PC-9 (cell line): ENCODE measurements at regions not wholly inside any gene's neighbourhood (a gene's known extent, or its start where the extent isn't known, plus 50 kb on each side); places are given as distances from the start of the nearest gene placed in this dataset.

Experiments used
- BruUV-seq: library from RNA; stranded (reverse); fragments of 400-500 nt; replicated peaks from 2 replicates; lab custom pipeline; 2021; lab: Mats Ljungman, UMichigan
- CTCF ChIA-PET: fragments of 300-600 bp; sonication (Branson Sonifier 250); formaldehyde crosslinking; loops from one replicate; lab custom pipeline; 2022; ENCODE audit warnings: antibody characterized with exemption; lab: Charles Lee
- POLR2A ChIA-PET: fragments of 300-600 bp; sonication (Branson Sonifier 250); formaldehyde crosslinking; loops from one replicate; lab custom pipeline; 2022; ENCODE audit warnings: antibody characterized with exemption; ENCODE audit not compliant: unreplicated experiment; lab: Charles Lee
- DNase-seq, 2 experiments: peaks; one replicate each; pipeline versions ENCODE4 v3.0.0 to v3.0.0-alpha.2; 2015 to 2022; ENCODE audit warnings: mixed read lengths in 1 of 2
- H2AFZ ChIP-seq: fragments of 200-600 bp; sonication (generic); 2 replicates; pipeline ENCODE4 v1.8.1; 2017; ENCODE audit warnings: antibody characterized with exemption
- H3F3A ChIP-seq: fragments of 200-600 bp; sonication (generic); 2 replicates; pipeline ENCODE4 v1.8.1; 2017; ENCODE audit warnings: antibody characterized with exemption, mild to moderate bottlenecking, low read depth; ENCODE audit not compliant: insufficient read depth
- H3K27ac ChIP-seq: fragments of 200-600 bp; sonication (generic); 2 replicates; pipeline ENCODE4 v1.6.1; 2016; ENCODE audit warnings: mixed run types
- H3K27me3 ChIP-seq: fragments of 200-600 bp; sonication (generic); 2 replicates; pipeline ENCODE4 v1.6.1; 2016; ENCODE audit warnings: low read depth, mixed run types; ENCODE audit not compliant: insufficient read depth
- H3K36me3 ChIP-seq: fragments of 200-600 bp; sonication (generic); 2 replicates; pipeline ENCODE4 v1.6.1; 2016; ENCODE audit warnings: low read depth, mixed run types
- H3K4me1 ChIP-seq: fragments of 200-600 bp; sonication (generic); replicated peaks from 2 replicates; pipeline ENCODE4 v1.6.1; 2016; ENCODE audit warnings: mixed run types; ENCODE audit not compliant: insufficient read depth
- H3K4me2 ChIP-seq: fragments of 200-600 bp; sonication (generic); 2 replicates; pipeline ENCODE4 v1.6.1; 2017; ENCODE audit warnings: mixed run types
- H3K4me3 ChIP-seq: fragments of 200-600 bp; sonication (generic); 2 replicates; pipeline ENCODE4 v1.6.1; 2016; ENCODE audit warnings: mixed run types
- H3K79me2 ChIP-seq: fragments of 200-600 bp; sonication (generic); 2 replicates; pipeline ENCODE4 v1.6.1; 2017; ENCODE audit warnings: low read depth, mixed run types
- H3K9me2 ChIP-seq: fragments of 200-600 bp; sonication (generic); 2 replicates; pipeline ENCODE4 v1.8.1; 2017; ENCODE audit warnings: mild to moderate bottlenecking; ENCODE audit not compliant: insufficient read depth
- H3K9me3 ChIP-seq: fragments of 200-600 bp; sonication (generic); 2 replicates; pipeline ENCODE4 v1.8.1; 2016; ENCODE audit warnings: low read depth; ENCODE audit not compliant: insufficient read depth
- H4K20me1 ChIP-seq: fragments of 200-600 bp; sonication (generic); 2 replicates; pipeline ENCODE4 v1.8.1; 2017; ENCODE audit not compliant: insufficient read depth
- EZH2 ChIP-seq: fragments of 200-600 bp; sonication (generic); IDR thresholded peaks from 2 replicates; pipeline ENCODE4 v1.8.0; 2017; ENCODE audit warnings: antibody characterized with exemption, low read depth
- intact Hi-C: fragments of 100-400 bp; cut with micrococcal nuclease; formaldehyde crosslinking; loops from one replicate; pipeline ENCODE4 v1.10.0; 2022; ENCODE audit not compliant: unreplicated experiment
- TF ChIP-seq, protein P1 (sequence below): fragments of 200-600 bp; sonication (generic); conservative IDR thresholded peaks from 2 replicates; pipeline ENCODE4 v1.6.1; 2017; ENCODE audit warnings: mixed run types, antibody characterized with exemption, mild to moderate bottlenecking, moderate library complexity

GRCh38 chr6:165822501-165822900 is 159.5 kb upstream of the PDE10A start:
- no peak overlapping the region for H3K4me3 ChIP-seq
- H3F3A ChIP-seq, result no peaks in the 10 kb centered on the region
- H3K9me3 ChIP-seq, result no peaks in the 10 kb centered on the region
- peaks cover 72% of the 10 kb centered on the region for H3K27me3 ChIP-seq
- POLR2A ChIA-PET, result no interaction called here
- H3K4me2 ChIP-seq, result no peak overlapping the region
- no peak overlapping the region for H3K27ac ChIP-seq
- no peaks in the 10 kb centered on the region for H3K9me2 ChIP-seq
- intact Hi-C loops, result no loop called here
- H3K36me3 ChIP-seq, result no peaks in the 10 kb centered on the region
- no peak overlapping the region for H2AFZ ChIP-seq
- DNase-seq, result no peak
- CTCF ChIA-PET, result no interaction called here
- H4K20me1 ChIP-seq, result no peaks in the 10 kb centered on the region
- BruUV-seq, result no TSS peak
- TF ChIP-seq, protein P1, sequence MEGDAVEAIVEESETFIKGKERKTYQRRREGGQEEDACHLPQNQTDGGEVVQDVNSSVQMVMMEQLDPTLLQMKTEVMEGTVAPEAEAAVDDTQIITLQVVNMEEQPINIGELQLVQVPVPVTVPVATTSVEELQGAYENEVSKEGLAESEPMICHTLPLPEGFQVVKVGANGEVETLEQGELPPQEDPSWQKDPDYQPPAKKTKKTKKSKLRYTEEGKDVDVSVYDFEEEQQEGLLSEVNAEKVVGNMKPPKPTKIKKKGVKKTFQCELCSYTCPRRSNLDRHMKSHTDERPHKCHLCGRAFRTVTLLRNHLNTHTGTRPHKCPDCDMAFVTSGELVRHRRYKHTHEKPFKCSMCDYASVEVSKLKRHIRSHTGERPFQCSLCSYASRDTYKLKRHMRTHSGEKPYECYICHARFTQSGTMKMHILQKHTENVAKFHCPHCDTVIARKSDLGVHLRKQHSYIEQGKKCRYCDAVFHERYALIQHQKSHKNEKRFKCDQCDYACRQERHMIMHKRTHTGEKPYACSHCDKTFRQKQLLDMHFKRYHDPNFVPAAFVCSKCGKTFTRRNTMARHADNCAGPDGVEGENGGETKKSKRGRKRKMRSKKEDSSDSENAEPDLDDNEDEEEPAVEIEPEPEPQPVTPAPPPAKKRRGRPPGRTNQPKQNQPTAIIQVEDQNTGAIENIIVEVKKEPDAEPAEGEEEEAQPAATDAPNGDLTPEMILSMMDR, result no peak
- TF ChIP-seq EZH2, result no peak
- H3K79me2 ChIP-seq, result no peaks in the 10 kb centered on the region
- no peaks in the 10 kb centered on the region for H3K4me1 ChIP-seq

GRCh38 chr6:165821754-165822153 is 158.7 kb upstream of the PDE10A start:
- Histone ChIP-seq H3K4me3 (no peak overlapping the region), H3K4me1 (no peaks in the 10 kb centered on the region), H3K27me3 (peaks cover 74% of the 10 kb centered on the region), H3K9me3 (no peaks in the 10 kb centered on the region), H2AFZ (no peak overlapping the region), H3K4me2 (no peak overlapping the region), H4K20me1 (no peaks in the 10 kb centered on the region), H3K9me2 (no peaks in the 10 kb centered on the region), H3F3A (no peaks in the 10 kb centered on the region), H3K36me3 (no peaks in the 10 kb centered on the region), H3K79me2 (no peaks in the 10 kb centered on the region), H3K27ac (no peak overlapping the region)
- intact Hi-C loops, result no loop called here
- TF ChIP-seq, protein P1, result no peak
- no peak for TF ChIP-seq EZH2
- no TSS peak for BruUV-seq
- POLR2A ChIA-PET, result no interaction called here
- CTCF ChIA-PET, result no interaction called here
- DNase-seq, result no peak

DNA sequence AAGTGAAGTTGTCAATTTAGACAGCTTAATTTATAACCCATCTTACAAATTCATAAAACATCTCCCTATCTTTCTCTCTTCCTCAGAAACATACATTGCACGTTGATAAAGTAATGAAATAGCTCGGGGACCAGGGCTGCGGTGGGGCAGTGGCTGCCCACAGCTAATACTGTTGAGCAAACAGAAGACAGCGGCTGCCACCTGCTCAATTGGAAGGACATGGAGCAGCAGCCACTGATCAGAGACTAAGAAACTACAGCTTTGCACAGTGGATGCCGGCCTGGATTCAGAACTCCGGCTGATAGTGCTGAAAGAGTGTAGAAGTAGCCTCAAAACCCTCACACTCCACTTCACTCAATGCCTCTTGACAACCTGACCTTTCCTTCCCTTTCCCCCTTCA is 157.9 kb upstream of the PDE10A start:
- Histone ChIP-seq H3K9me2 (no peaks in the 10 kb centered on the region), H3K27ac (no peak overlapping the region), H3K79me2 (no peaks in the 10 kb centered on the region), H3K36me3 (no peaks in the 10 kb centered on the region), H3F3A (no peaks in the 10 kb centered on the region), H3K27me3 (peaks cover 78% of the 10 kb centered on the region), H3K4me2 (no peak overlapping the region), H2AFZ (no peak overlapping the region), H3K9me3 (no peaks in the 10 kb centered on the region), H3K4me1 (no peaks in the 10 kb centered on the region), H4K20me1 (no peaks in the 10 kb centered on the region), H3K4me3 (no peak overlapping the region)
- TF ChIP-seq, protein P1, result no peak
- no peak for DNase-seq
- POLR2A ChIA-PET, result no interaction called here
- intact Hi-C loops, result no loop called here
- no TSS peak for BruUV-seq
- CTCF ChIA-PET, result no interaction called here
